Lower lobe of right lung (tissue), 2 donors: ENCODE measurements at regions not wholly inside any gene's neighbourhood (a gene's known extent, or its start where the extent isn't known, plus 50 kb on each side); places are given as distances from the start of the nearest gene placed in this dataset.
"Not testable (repeated sequence)": the region's sequence is repeated elsewhere in the genome, so short reads cannot be mapped to it uniquely, and the experiment has no call there.

ENCODE experiments used
- ATAC-seq, 2 donors: fragments of 200-7000 bp; cut with Tn5 transposase; one replicate each; pipeline ENCODE4 v1.9.1; 2020 to 2022; ENCODE audit warnings: mild to moderate bottlenecking in 2 of 2, moderate library complexity in 2 of 2
- DNase-seq: peaks from one replicate; pipeline ENCODE4 v3.0.0-alpha.2; 2020
- H3K27ac ChIP-seq: fragments of 200-600 bp; one replicate; pipeline ENCODE4 v1.8.0; 2022
- H3K27me3 ChIP-seq: fragments of 200-600 bp; one replicate; pipeline ENCODE4 v1.8.0; 2022; ENCODE audit warnings: low read depth
- H3K36me3 ChIP-seq: fragments of 200-600 bp; one replicate; pipeline ENCODE4 v1.8.0; 2022; ENCODE audit warnings: mild to moderate bottlenecking
- H3K4me1 ChIP-seq: fragments of 200-600 bp; one replicate; pipeline ENCODE4 v1.8.0; 2022
- H3K4me3 ChIP-seq: fragments of 200-600 bp; one replicate; pipeline ENCODE4 v1.8.0; 2022; ENCODE audit warnings: mild to moderate bottlenecking
- H3K9me3 ChIP-seq: fragments of 200-600 bp; one replicate; pipeline ENCODE4 v1.8.0; 2022
- intact Hi-C: fragments of 100-400 bp; cut with DNase I; formaldehyde crosslinking; loops from one replicate; pipeline ENCODE4 v1.11.0; 2022
- TF ChIP-seq, protein P1 (sequence below): fragments of 200-600 bp; IDR thresholded peaks from one replicate; pipeline ENCODE4 v1.8.0; 2022; ENCODE audit warnings: antibody characterized with exemption, mild to moderate bottlenecking
- donor health status: DM: no; HTN: yes; CAD: no; lungs with severe emphysema.

DNA sequence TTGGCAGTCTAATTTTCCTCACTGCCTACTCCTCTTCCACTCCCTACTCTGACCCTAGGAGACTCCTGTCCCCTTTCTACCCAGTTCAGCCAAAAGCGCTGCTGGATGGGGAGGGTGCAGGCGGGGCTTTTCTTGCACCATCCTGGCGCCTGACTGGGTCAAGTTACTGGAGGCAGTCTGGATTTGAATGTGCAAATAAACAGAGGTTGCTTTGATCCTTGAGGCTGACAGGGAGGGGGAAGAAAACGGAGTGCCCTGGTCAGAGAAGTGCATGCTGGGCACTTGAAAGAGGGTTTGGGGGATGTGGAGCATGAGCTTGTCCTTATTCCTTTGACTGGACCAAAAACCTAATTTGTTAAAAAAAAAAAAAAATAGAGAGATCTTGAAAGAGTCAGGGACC, 76.8 kb upstream of the SOX13 start:
- intact Hi-C loops, result no loop called here
- TF ChIP-seq, protein P1, sequence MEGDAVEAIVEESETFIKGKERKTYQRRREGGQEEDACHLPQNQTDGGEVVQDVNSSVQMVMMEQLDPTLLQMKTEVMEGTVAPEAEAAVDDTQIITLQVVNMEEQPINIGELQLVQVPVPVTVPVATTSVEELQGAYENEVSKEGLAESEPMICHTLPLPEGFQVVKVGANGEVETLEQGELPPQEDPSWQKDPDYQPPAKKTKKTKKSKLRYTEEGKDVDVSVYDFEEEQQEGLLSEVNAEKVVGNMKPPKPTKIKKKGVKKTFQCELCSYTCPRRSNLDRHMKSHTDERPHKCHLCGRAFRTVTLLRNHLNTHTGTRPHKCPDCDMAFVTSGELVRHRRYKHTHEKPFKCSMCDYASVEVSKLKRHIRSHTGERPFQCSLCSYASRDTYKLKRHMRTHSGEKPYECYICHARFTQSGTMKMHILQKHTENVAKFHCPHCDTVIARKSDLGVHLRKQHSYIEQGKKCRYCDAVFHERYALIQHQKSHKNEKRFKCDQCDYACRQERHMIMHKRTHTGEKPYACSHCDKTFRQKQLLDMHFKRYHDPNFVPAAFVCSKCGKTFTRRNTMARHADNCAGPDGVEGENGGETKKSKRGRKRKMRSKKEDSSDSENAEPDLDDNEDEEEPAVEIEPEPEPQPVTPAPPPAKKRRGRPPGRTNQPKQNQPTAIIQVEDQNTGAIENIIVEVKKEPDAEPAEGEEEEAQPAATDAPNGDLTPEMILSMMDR, result no peak
- DNase-seq (no peak), ATAC-seq (peak in 1 of 2 donors; percentile 32)
- H3K36me3 ChIP-seq, result no peaks in the 10 kb centered on the region
- H3K4me1 ChIP-seq, result no peaks in the 10 kb centered on the region
- no peak overlapping the region for H3K27ac ChIP-seq
- H3K9me3 ChIP-seq, result no peaks in the 10 kb centered on the region
- H3K27me3 ChIP-seq, result peaks cover 4% of the 10 kb centered on the region
- H3K4me3 ChIP-seq, result no peak overlapping the region

- DNase-seq, H3K27ac ChIP-seq, H3K9me3 ChIP-seq, ATAC-seq, H3K4me1 ChIP-seq, H3K4me3 ChIP-seq, H3K27me3 ChIP-seq, intact Hi-C loops, H3K36me3 ChIP-seq: not testable (repeated sequence)
These were observed 74.3 kb upstream of the SOX13 start for GRCh38 chr1:203998571-203998970.

GRCh38 chr1:203999618-204000017, 73.3 kb upstream of the SOX13 start:
- DNase-seq, result no peak
- peaks cover 4% of the 10 kb centered on the region for H3K27me3 ChIP-seq
- no peak for ATAC-seq
- H3K27ac ChIP-seq, result no peak overlapping the region
- TF ChIP-seq, protein P1, result no peak
- intact Hi-C loops, result no loop called here
- no peaks in the 10 kb centered on the region for H3K9me3 ChIP-seq
- no peak overlapping the region for H3K4me3 ChIP-seq
- H3K36me3 ChIP-seq, result no peaks in the 10 kb centered on the region
- H3K4me1 ChIP-seq, result no peaks in the 10 kb centered on the region

GRCh38 chr1:204001166-204001901, 71.6 kb upstream of the SOX13 start:
- ATAC-seq (no peak), DNase-seq (no peak)
- intact Hi-C loops, result no loop called here
- Histone ChIP-seq H3K27ac (no peak overlapping the region), H3K9me3 (no peaks in the 10 kb centered on the region), H3K36me3 (no peaks in the 10 kb centered on the region), H3K27me3 (no peaks in the 10 kb centered on the region), H3K4me3 (no peak overlapping the region), H3K4me1 (no peaks in the 10 kb centered on the region)
- TF ChIP-seq, protein P1, result no peak

GRCh38 chr1:204002614-204003013, 70.3 kb upstream of the SOX13 start:
- Histone ChIP-seq H3K4me1 (no peaks in the 10 kb centered on the region), H3K4me3 (no peak overlapping the region), H3K27me3 (no peaks in the 10 kb centered on the region), H3K36me3 (no peaks in the 10 kb centered on the region), H3K27ac (no peak overlapping the region), H3K9me3 (no peaks in the 10 kb centered on the region)
- TF ChIP-seq, protein P1, result no peak
- intact Hi-C loops, result no loop called here
- DNase-seq (no peak), ATAC-seq (no peak)

DNA sequence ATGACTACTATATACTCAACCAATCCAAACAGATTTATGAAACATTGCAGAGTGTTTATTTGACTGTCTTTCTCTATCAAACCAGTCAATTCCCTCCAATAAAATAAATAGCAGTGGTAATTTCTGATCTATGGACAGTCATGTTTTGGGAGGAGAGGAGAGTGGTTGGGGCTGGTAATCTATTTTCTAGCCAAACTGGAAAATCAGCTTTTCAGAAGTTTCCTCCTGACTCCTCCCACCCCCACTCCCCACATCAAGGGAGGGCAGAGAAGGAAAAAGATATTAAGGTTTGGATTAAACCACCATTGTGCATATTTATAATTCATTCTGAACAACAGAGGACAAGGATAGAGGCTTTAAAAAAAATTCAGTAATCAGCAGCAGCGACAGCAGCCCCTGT, 69.4 kb upstream of the SOX13 start:
- TF ChIP-seq, protein P1, result no peak
- no peak for DNase-seq
- Histone ChIP-seq H3K4me3 (no peak overlapping the region), H3K9me3 (no peaks in the 10 kb centered on the region), H3K27ac (no peak overlapping the region), H3K4me1 (no peaks in the 10 kb centered on the region), H3K36me3 (no peaks in the 10 kb centered on the region), H3K27me3 (no peaks in the 10 kb centered on the region)
- ATAC-seq, result no peak
- intact Hi-C loops, result no loop called here
